Right ventricle myocardium inferior (tissue), 1 donor: ENCODE measurements at regions not wholly inside any gene's neighbourhood (a gene's known extent, or its start where the extent isn't known, plus 50 kb on each side); places are given as distances from the start of the nearest gene placed in this dataset.

Source experiments
- ATAC-seq: fragments of 200-7000 bp; cut with Tn5 transposase; one replicate; pipeline ENCODE4 v1.9.1; 2020; ENCODE audit warnings: mild to moderate bottlenecking, moderate library complexity
- DNase-seq: peaks from one replicate; pipeline ENCODE4 v3.0.0; 2021; ENCODE audit errors: missing footprints
- intact Hi-C: fragments of 100-400 bp; cut with DNase I; formaldehyde crosslinking; loops from one replicate; pipeline ENCODE4 v1.11.0; 2022
- donor health status: DM: no; HTN: yes; CAD: no; lungs with severe emphysema.

GRCh38 chr2:71944183-71944550 lies 203.5 kb downstream of the CYP26B1 start:
- intact Hi-C loops: no loop called here
- no peak for DNase-seq
- no peak for ATAC-seq

GRCh38 chr2:71943238-71944182 lies 204.2 kb downstream of the CYP26B1 start:
- intact Hi-C loops: no loop called here
- ATAC-seq: peak; percentile 43
- DNase-seq: no peak

GRCh38 chr2:71941726-71942525 lies 205.7 kb downstream of the CYP26B1 start:
- ATAC-seq (no peak), DNase-seq (peak; percentile 59)
- intact Hi-C loops: no loop called here

GRCh38 chr2:71940695-71941094 lies 207.0 kb downstream of the CYP26B1 start:
- intact Hi-C loops: no loop called here
- ATAC-seq: no peak
- peak; percentile 51 for DNase-seq

GRCh38 chr2:71939588-71940535 lies 207.8 kb downstream of the CYP26B1 start:
- intact Hi-C loops: no loop called here
- peak; percentile 81 for DNase-seq
- peak; percentile 46 for ATAC-seq

GRCh38 chr2:71938659-71939587 lies 208.7 kb downstream of the CYP26B1 start:
- DNase-seq (peak; percentile 46), ATAC-seq (no peak)
- intact Hi-C loops: no loop called here

- intact Hi-C loops: no loop called here
- DNase-seq (no peak), ATAC-seq (no peak)
Observed at GRCh38 chr2:71938108-71938507, 209.6 kb downstream of the CYP26B1 start.

- intact Hi-C loops: no loop called here
- DNase-seq (no peak), ATAC-seq (no peak)
Observed at GRCh38 chr2:71937396-71937795, 210.3 kb downstream of the CYP26B1 start.

- intact Hi-C loops: no loop called here
- DNase-seq: peak; percentile 21
- ATAC-seq: no peak
Observed at GRCh38 chr2:71936076-71937030, 211.3 kb downstream of the CYP26B1 start.

- ATAC-seq (peak; percentile 83), DNase-seq (peak; percentile 80)
- intact Hi-C loops: no loop called here
Observed at GRCh38 chr2:71935262-71935848, 212.3 kb downstream of the CYP26B1 start.

- DNase-seq (peak; percentile 85), ATAC-seq (peak; percentile 84)
- intact Hi-C loops: no loop called here
Observed at GRCh38 chr2:71934595-71935261, 212.9 kb downstream of the CYP26B1 start.

GRCh38 chr2:71934320-71934593 lies 213.4 kb downstream of the CYP26B1 start:
- ATAC-seq (no peak), DNase-seq (peak; percentile 43)
- intact Hi-C loops: no loop called here

- ATAC-seq: no peak
- intact Hi-C loops: no loop called here
- DNase-seq: peak; percentile 45
Observed at GRCh38 chr2:71933467-71934319, 214.0 kb downstream of the CYP26B1 start.

GRCh38 chr2:71932780-71933466 lies 214.7 kb downstream of the CYP26B1 start:
- DNase-seq (peak; percentile 55), ATAC-seq (no peak)
- intact Hi-C loops: no loop called here
